IPS DF 19.7 (cell line): ENCODE measurements at regions not wholly inside any gene's neighbourhood (a gene's known extent, or its start where the extent isn't known, plus 50 kb on each side); places are given as distances from the start of the nearest gene placed in this dataset.
"Not testable (repeated sequence)": the region's sequence is repeated elsewhere in the genome, so short reads cannot be mapped to it uniquely, and the experiment has no call there.

Source experiments
- DNase-seq: peaks from one replicate; pipeline ENCODE4 v3.0.0-alpha.2; 2013; ENCODE audit warnings: low read depth, low spot score

- no peak for DNase-seq
Observed at GRCh38 chr2:142575561-142575960, 301.9 kb upstream of the KYNU start.

DNA sequence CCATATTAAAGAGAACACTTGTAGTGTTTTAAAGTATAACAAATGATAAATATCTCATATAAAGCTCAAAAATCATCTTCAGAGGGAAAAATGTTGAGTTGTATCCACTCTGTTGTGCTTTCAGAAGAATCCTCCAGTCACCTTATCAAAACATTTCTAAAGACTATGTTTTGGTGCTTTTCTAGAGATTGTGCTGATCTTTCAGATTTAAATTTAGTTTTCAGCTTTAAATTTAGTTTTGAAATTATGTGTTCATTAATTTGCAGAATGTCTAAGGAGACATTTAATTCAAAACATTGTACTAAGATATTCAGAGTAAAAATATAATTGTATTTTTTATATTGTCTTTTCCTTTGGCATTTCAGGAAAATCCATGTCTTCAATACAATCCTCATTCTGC lies 303.1 kb upstream of the KYNU start:
- DNase-seq: no peak

GRCh38 chr2:142572346-142573132 lies 304.9 kb upstream of the KYNU start:
- DNase-seq: no peak

- DNase-seq: no peak
Observed at GRCh38 chr2:142571934-142572333, 305.5 kb upstream of the KYNU start.

DNA sequence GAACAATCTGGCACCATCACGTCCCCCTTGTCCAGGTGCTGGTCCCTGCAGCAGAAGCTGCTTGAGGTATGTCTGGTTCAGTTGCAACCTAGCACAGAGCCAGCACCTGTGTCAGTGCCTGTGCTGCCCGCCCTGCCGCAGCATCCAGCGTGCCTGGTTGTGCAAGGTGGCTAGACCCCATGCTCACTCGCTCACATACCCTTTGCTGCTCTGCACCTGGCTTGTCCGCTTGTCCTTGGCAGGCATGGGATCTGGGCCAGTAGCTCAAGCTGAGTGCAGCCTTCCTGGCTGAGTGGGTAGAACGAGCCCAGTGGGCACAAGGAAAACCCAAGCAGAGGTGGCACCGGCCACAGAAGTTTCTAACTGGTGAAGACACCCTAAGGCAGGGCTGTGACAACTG lies 314.6 kb upstream of the KYNU start:
- DNase-seq: no peak

DNA sequence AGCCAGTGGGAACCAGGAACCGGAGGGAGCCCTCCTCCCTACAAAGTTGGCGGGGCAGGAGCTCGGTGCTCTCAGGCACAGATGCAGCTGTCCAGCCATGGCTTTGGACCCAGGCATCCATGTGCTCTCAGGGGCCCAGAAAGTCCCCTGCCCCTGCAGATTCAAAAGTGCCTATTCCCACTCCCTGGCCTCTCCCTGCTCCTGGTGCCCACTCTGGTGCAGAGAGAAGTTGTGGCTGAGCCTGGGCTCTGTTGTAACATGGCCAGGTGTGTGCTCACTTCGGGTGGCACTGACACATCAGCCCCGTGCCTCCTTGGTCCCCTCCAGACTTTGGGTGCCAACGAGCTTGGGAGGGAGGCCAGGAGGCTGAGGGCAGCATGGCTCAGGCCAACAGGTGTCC lies 315.8 kb upstream of the KYNU start:
- no peak for DNase-seq

GRCh38 chr2:142557391-142557790 lies 320.1 kb upstream of the KYNU start:
- DNase-seq: no peak

- not testable (repeated sequence) for DNase-seq
Observed at GRCh38 chr2:142545999-142546398, 331.5 kb upstream of the KYNU start.

DNA sequence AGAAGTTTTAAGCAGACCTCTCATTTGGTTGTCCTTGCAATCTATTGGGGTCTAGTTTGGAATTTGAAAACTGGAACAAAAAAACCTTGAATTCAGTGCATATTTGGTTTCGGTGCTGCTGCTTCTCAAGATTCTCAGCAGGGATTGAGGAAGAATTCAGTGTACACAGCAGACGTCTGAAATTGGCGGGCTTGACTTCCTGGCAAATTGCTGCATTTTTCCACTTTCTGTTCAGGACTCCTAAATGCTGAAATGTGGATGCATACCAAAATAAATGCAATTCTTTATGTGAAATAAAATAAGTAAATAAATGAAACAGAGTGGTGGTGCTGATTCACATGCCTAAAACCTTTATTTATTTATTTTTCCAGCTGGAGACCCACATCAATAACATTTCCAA lies 332.4 kb upstream of the KYNU start:
- no peak for DNase-seq

DNA sequence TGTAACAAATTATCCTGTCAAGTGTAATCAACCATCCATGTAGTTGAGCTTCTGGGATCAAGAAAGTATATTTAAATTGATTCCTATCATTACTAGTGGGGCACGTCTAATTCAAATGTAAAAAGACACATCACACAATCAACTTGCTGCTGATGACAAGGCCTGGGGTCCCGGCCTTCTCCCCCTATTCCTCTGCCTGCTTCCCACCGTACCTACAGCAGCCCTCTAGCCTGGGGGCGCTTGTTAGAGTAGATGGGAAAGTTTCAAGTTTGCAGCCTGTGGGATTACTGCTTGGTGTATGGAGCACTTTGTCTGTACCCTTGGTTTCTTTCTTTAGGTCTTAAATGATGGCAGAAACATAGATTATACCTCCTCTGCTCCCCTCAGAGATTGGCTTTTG lies 333.3 kb upstream of the KYNU start:
- DNase-seq: no peak

GRCh38 chr2:142542431-142542910 lies 335.0 kb upstream of the KYNU start:
- DNase-seq: no peak

DNA sequence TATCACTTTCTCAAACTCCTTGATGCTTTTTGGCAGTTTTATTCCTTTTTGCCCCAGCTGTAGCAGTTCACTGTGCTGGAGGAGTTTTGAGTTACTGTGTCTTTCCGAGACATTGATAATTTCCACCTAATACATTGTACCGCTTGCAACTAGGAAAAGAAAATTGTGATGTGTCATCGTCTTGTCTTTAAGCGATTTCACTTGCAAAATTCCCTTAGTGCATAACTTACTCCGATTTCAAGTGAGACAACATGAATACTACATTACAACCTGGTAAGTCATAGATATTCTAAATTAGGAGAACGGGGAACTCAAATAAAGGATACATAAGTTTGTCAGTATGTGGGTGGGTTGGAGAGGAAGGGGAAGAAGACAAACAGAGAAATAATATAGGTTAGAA lies 340.5 kb upstream of the KYNU start:
- DNase-seq: no peak

GRCh38 chr2:142536492-142536891 lies 341.0 kb upstream of the KYNU start:
- DNase-seq: no peak

DNA sequence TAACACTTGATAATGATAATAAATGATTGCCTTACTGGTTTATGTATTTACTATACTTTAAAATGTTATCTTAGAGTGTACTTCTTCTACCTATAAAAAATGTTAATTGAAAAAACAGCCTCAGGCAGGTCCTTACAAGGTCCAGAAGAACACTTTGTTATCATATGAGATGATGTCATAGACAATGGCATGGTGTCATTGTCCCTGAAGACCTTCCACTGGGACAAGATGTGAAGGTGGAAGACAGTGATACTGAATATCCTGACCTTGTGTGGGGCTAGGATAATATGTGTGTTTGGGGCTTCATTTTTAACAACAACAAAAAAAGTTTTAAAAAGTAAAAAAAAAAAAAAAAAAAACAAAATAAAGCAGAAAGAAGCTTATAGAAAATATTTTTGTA lies 342.2 kb upstream of the KYNU start:
- no peak for DNase-seq

DNA sequence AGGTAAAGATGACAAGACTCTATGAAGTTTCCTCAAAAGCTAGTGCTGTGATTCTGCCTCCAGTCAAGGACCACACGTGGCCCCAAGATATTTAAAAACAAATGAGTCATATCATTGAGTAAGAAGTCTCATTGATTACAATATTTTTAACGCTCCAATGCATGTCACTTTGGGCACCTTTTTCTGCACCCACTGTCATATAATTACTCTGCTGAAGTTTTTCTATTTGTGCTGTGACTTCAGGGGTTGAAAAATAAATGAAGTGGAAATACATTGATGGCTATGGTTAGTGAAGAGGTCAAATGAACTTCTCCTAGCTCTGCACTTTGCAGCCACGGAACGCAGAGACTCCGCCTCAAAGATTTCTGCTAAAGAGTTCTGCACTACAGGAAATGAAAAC lies 344.3 kb upstream of the KYNU start:
- DNase-seq: no peak

DNA sequence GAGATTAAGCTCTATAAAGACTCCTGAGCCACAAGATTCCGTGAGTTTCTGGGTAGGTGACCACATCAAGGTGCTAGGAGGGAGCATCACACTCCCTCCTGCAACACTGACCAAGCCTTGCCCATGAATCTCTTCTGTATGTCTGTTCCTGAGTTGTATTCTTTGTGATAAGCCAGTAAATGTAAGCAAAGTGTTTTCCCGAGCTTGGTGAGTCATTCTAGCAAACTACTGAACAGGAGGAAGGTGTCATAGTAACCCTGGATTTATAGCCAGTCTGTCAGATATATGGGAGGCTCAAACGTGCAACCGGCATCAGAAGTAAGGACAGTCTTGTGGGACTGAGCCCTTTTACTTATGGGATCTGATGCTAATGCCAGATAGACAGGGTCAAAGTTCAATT lies 346.1 kb upstream of the KYNU start:
- no peak for DNase-seq

DNA sequence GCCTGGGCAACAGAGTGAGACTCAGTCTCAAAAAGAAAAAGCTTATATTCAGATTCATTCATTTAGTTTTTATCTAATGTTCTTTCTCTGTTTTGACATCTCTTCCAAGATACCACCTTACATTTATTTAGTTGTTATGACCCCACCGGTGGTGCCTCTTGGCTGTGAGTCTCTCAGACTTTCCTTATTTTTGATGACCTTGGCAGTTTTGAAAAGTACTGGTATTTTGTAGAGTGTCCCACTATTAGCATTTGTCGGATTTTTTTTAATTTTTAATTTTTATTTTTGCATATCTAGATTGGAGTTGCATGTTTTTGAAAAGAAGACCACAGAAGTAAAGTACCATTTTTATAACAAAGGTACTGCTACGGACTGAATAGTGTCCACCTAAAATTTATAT lies 351.7 kb upstream of the KYNU start:
- no peak for DNase-seq

DNA sequence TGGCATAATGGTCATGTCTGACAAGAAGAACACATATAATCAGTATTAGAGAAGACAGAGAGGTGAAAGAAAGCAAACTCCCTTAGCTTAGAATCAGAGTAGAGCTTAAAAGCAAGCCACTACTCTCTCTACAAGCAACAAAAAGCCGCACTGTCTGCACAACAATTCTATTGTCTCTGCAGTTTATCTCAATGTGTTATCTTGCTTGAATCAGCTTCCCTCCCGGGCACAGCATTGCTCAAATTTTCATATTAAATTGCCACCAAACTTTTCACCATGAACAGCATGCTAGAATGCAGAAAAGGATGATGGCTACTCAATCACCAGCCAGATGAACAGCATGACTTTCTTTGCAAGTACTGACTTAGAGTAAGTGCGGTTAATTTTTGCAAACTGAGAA lies 356.0 kb upstream of the KYNU start:
- DNase-seq: no peak

- no peak for DNase-seq
Observed at GRCh38 chr2:142515493-142515892, 362.0 kb upstream of the KYNU start.

DNA sequence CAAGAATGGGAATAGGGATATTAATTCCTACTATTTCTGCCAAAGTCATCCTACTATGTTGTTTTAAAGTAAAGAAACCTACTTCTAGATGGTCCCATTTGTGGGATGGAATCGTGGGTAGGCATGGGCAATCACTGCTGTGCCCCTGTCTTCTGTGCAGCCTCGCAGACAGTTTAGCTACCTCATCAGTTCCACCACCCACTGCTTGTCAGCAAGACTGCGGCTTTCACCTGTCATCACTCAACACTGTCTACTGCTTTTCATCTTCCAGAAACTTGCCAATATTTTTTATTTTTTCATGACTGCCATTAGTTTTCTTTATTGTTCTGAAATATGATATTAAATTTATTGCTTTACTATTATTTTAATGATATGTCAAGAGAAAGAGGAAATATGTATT lies 368.1 kb upstream of the KYNU start:
- DNase-seq: no peak

DNA sequence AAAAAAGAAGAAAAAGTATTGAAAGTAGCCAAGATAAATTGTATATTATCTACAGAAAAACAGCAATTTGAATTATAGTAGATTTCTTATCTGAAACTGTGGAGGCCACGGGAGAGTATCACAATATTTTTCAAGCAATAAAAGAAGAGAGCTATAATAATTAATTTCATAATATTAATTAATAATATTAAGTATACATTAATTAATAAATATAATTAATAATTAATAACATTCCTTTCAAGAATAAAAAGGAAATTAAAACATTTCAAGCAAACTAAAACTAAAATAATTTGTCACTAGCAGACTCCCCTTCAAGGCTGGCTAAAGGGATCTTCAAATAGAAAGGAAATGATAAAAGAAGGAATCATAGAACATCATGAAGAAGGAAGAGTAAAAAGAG lies 372.7 kb upstream of the KYNU start:
- no peak for DNase-seq

GRCh38 chr2:142502402-142502801 lies 371.6 kb upstream of the LRP1B start:
- DNase-seq: no peak

- DNase-seq: no peak
Observed at GRCh38 chr2:142495141-142495540, 364.3 kb upstream of the LRP1B start.

DNA sequence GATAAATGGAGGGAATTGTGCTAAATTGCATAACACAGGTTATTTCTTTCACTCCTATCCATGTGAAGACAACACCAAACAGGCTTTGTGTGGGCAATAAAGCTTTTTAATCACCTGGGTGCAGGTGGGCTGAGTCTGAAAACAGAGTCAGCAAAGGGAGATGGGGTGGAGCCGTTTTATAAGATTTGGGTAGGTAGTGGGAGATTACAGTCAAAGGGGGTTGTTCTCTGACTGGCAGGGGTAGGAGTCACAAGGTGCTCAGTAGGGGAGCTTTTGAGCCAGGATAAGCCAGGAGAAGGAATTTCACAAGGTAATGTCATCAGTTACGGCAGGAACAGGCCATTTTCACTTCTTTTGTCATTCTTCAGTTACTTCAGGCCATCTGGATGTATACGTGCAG lies 358.8 kb upstream of the LRP1B start:
- not testable (repeated sequence) for DNase-seq
